ENCODE measurements at regions not wholly inside any gene's neighbourhood (a gene's known extent, or its start where the extent isn't known, plus 50 kb on each side); places are given as distances from the start of the nearest gene placed in this dataset.

DNA sequence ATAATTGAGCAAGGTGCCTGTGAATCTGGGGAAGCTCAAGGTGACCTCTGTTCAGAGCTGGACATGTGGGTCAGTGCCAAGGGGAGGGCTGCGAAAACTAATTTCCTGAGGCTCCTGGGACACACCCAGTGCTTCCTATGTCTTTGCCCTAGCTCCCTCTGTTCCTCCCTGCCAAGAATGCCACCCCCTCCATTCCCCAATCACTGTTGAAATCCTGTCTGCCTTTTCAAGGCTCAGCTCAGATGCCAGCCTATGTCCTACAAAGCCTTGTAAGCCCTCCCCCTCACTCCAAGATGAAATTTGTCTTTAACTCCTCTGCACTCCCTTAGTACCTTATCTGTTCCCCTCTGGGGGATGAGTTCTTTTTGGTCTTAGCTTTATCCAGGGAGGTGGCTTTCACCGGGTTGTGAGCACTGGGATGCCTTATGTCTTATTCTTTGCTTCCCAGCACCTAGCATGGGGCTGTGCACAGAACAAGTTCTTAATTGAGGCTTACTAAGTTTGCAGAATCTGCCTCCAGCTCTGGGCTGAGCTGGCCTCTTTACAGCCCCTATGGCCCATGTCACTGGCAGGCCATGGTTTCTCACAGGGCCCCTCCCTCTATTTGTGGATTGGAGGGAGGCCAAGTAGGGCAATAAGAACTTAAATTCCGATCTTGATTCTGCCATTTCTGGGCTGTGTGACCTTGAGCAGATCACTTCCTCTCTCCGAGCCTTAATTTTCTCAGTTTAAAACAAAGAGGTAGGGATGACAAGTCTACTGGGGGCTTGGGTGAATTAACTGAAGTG, 51.5 kb upstream of the EPB41L1 start:
- Mint-ChIP-seq H3K4me1 (peaks cover 11% of the 10 kb centered on the region), H3K9me3 (no peaks in the 10 kb centered on the region), H3K27me3 (ENCODE audit: insufficient read depth) (peaks cover 51% of the 10 kb centered on the region), H3K4me3 (no peak overlapping the region), H3K27ac (no peak overlapping the region), H3K36me3 (ENCODE audit: low read depth) (no peaks in the 10 kb centered on the region)
- Histone ChIP-seq H3K36me3 (ENCODE audit: control insufficient read depth, insufficient read depth, low read length) (no peaks in the 10 kb centered on the region), H3K4me3 (ENCODE audit: low read length) (no peak overlapping the region), H3K4me1 (ENCODE audit: control insufficient read depth, insufficient read depth, low read length) (peaks cover 6% of the 10 kb centered on the region), H3K27me3 (ENCODE audit: control insufficient read depth, insufficient read depth, low read length, poor library complexity, severe bottlenecking) (no peaks in the 10 kb centered on the region), H3K27ac (ENCODE audit: low read depth, low read length) (no peak overlapping the region), H3K9me3 (ENCODE audit: control insufficient read depth, low read length) (no peaks in the 10 kb centered on the region), H3K9ac (ENCODE audit: extremely low read depth, low read length, poor library complexity, severe bottlenecking) (no peak overlapping the region)
- no peak for DNase-seq
- 81 to 95% methylated on average over 3 to 4 of the region's 4 CpGs for whole genome bisulfite sequencing, 2 experiments (ENCODE audit: insufficient coverage in 1 of 2, insufficient read length in 1 of 2)
- no peak for TF ChIP-seq CTCF (conservative IDR thresholded peaks at IDR 0.05)

GRCh38 chr20:36104244-36104643, 50.3 kb upstream of the EPB41L1 start:
- 73 to 85% methylated on average over 6 to 7 of the region's 7 CpGs for WGBS, 2 experiments (ENCODE audit: insufficient coverage in 1 of 2, insufficient read length in 1 of 2)
- no peak for DNase-seq
- H3K4me3 ChIP-seq (ENCODE audit: low read length) = no peak overlapping the region
- H3K36me3 Mint-ChIP-seq (ENCODE audit: low read depth) = no peaks in the 10 kb centered on the region
- no peak overlapping the region for H3K9ac ChIP-seq (ENCODE audit: extremely low read depth, low read length, poor library complexity, severe bottlenecking)
- peaks cover 6% of the 10 kb centered on the region for H3K4me1 ChIP-seq (ENCODE audit: control insufficient read depth, insufficient read depth, low read length)
- no peaks in the 10 kb centered on the region for H3K9me3 Mint-ChIP-seq
- TF ChIP-seq CTCF (conservative IDR thresholded peaks at IDR 0.05) = no peak
- peaks cover 6% of the 10 kb centered on the region for H3K4me1 Mint-ChIP-seq
- no peaks in the 10 kb centered on the region for H3K9me3 ChIP-seq (ENCODE audit: control insufficient read depth, low read length)
- H3K36me3 ChIP-seq (ENCODE audit: control insufficient read depth, insufficient read depth, low read length) = no peaks in the 10 kb centered on the region
- H3K27ac ChIP-seq (ENCODE audit: low read depth, low read length) = no peak overlapping the region
- no peak overlapping the region for H3K4me3 Mint-ChIP-seq
- H3K27me3 ChIP-seq (ENCODE audit: control insufficient read depth, insufficient read depth, low read length, poor library complexity, severe bottlenecking) = no peaks in the 10 kb centered on the region
- H3K27me3 Mint-ChIP-seq (ENCODE audit: insufficient read depth) = peaks cover 40% of the 10 kb centered on the region
- no peak overlapping the region for H3K27ac Mint-ChIP-seq

All from endodermal cell (in vitro differentiated cells).